Astrocyte of the cerebellum (primary cell): ENCODE measurements at regions not wholly inside any gene's neighbourhood (a gene's known extent, or its start where the extent isn't known, plus 50 kb on each side); places are given as distances from the start of the nearest gene placed in this dataset.

Source experiments
- DNase-seq: peaks from one replicate; pipeline ENCODE4 v3.0.0-alpha.2; 2011; ENCODE audit warnings: low read depth
- H3K4me3 ChIP-seq: 2 replicates; pipeline ENCODE4 v1.5.1; 2011; ENCODE audit warnings: mild to moderate bottlenecking, low read depth, low read length, moderate library complexity
- in situ Hi-C: cut with HindIII; loops from 2 replicates; pipeline ENCODE4 v1.10.0; 2017; ENCODE audit warnings: low sequenced_read_pairs
- TF ChIP-seq, protein P1 (sequence below): IDR thresholded peaks from 2 replicates; pipeline ENCODE4 v1.5.1; 2012; ENCODE audit warnings: low read length, low read depth, moderate library complexity, mild to moderate bottlenecking; ENCODE audit errors: missing control alignments

- in situ Hi-C loops: no loop called here
- no peak for DNase-seq
- TF ChIP-seq, protein P1, sequence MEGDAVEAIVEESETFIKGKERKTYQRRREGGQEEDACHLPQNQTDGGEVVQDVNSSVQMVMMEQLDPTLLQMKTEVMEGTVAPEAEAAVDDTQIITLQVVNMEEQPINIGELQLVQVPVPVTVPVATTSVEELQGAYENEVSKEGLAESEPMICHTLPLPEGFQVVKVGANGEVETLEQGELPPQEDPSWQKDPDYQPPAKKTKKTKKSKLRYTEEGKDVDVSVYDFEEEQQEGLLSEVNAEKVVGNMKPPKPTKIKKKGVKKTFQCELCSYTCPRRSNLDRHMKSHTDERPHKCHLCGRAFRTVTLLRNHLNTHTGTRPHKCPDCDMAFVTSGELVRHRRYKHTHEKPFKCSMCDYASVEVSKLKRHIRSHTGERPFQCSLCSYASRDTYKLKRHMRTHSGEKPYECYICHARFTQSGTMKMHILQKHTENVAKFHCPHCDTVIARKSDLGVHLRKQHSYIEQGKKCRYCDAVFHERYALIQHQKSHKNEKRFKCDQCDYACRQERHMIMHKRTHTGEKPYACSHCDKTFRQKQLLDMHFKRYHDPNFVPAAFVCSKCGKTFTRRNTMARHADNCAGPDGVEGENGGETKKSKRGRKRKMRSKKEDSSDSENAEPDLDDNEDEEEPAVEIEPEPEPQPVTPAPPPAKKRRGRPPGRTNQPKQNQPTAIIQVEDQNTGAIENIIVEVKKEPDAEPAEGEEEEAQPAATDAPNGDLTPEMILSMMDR: no peak
- H3K4me3 ChIP-seq: no peak overlapping the region
Observed at GRCh38 chr18:52008736-52009135, 331.3 kb upstream of the DCC start.

DNA sequence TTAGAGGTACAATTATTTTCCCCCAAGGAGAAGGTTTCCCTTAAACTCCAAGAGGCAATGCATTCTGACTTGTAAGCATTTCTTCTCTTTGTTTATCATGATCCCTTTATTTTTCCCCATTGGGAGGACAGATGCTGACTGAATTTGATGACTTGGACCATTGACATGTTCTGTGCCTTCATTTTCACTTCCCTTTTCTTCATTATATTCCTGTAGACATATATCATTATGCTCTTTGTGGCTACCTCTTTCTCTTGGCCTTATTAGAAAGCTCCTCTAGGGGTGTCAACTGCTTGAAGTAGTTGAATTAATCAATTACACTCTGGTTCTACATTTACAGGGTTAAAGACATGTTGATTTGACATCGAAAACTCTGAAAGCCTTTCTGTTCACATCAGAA lies 330.0 kb upstream of the DCC start:
- no peak overlapping the region for H3K4me3 ChIP-seq
- TF ChIP-seq, protein P1: no peak
- no peak for DNase-seq
- in situ Hi-C loops: no loop called here

DNA sequence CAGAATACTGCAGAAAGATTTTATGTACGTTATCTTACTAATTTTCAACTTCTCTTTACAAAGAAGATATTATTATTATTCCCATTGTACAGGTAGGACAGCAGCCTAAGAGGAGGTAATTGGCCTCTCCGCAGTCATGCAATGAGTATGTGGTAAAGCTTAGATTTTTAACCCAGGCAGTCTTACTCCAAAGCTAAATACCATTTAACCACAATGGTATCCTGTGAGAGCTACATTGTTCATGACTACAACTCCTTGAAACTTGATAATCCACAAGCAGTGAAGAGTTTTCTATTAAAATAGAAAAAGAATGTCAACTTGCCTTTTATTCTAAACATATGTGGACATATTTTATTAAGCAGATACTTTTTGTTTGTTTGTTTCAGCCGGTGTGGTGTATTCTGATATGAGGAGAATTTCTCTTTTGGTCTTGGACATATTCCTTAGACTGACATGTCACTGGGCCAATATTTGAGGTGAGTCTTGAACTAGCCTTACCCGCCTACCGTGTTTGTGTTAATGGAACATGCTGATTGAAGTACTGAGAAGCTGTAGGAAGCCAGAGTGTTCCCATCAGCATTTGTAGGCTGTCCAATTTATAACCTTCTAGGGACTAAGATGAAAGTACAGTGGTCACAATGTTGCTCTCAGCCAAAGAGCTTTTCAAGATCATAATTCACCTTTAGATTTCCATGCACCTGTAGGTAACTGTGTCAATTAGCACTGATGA lies 293.9 kb upstream of the DCC start:
- in situ Hi-C loops: no loop called here
- no peak overlapping the region for H3K4me3 ChIP-seq
- TF ChIP-seq, protein P1: no peak
- DNase-seq: no peak

DNA sequence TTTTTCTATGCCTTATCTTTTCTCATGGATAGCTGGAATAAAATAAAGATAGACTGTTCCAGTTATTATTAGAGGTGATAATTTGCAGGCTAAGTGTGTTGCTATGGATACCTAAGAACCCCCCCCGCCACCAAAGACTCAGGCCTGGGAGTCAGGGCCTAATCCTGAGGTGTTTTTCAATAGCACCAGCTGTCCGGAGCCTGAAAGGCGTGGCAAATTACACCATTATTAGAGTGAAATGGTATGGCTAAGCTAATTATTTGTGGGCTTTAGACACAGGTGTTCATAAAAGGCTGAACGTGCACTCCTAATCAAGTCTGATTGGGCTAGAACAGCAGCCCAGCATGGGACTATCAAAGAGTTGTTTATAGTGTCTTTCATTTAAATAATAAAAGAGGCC lies 293.2 kb upstream of the DCC start:
- no peak for DNase-seq
- TF ChIP-seq, protein P1: no peak
- in situ Hi-C loops: no loop called here
- no peak overlapping the region for H3K4me3 ChIP-seq

DNA sequence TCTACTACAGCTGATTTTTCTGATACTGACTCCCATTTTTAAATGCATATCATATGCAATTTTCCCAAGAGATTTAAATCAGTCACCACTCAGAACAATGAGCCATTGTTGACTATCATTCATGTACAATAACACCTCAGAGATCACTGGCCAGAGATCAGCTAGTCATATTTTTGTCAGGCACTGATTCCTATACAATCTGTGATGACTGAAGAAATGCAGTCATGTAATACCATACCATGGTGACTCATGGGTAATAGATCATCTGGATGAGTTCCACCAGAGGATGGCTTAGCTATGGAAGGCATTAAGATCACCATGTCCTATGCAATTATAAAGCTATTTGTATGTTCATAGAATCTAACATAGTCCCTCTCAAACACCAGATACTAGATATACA lies 285.7 kb upstream of the DCC start:
- in situ Hi-C loops: no loop called here
- TF ChIP-seq, protein P1: no peak
- no peak overlapping the region for H3K4me3 ChIP-seq
- no peak for DNase-seq

DNA sequence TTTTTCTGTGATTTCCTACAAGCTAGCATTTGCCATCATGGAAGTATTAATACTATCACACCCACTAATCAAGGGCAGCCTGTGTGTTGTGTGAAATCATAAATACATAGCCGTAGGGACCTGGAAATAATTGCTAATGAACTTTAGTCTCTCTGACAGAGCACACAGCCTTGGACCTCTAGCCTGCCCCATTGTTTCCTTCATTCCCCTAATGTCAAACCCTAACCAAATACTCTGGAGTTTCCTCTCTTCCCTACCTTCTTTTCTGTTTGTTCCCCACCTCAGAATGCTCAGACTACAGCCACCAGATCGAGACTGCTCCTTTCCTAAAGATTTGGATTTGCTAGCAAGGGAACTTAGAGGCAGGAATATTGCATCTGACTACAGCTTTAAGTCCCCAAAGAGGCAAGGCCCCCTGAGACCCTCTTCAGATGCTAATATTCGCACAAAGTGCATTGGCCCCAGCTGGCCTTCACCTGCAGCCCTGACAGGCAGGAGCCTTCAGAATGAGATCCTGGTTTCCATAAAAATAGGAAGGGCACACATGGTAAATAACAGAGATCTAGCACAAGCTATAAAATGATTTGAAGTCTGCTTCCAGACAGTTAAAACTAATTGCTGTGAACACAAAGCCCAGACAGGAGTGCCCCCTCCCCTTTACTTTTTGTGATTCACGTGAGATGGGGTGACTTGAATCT lies 279.2 kb upstream of the DCC start:
- H3K4me3 ChIP-seq: no peak overlapping the region
- TF ChIP-seq, protein P1: no peak
- no peak for DNase-seq
- in situ Hi-C loops: no loop called here
